Spleen (tissue), 7 donors: ENCODE measurements at regions not wholly inside any gene's neighbourhood (a gene's known extent, or its start where the extent isn't known, plus 50 kb on each side); places are given as distances from the start of the nearest gene placed in this dataset.

ENCODE experiments used
- POLR2A ChIP-seq, 3 donors: fragments of 450-650 bp; IDR thresholded peaks; one replicate each; pipeline ENCODE4 v1.5.1; 2017; ENCODE audit warnings: antibody characterized with exemption in 3 of 3, mild to moderate bottlenecking in 1 of 3
- TF ChIP-seq, protein P1 (sequence below), 11 experiments: fragments of 200-600 bp in 7 of 11; fragments of 450-650 bp in 4 of 11; sonication (generic) in 4 of 11; IDR thresholded peaks in 8 of 11; conservative IDR thresholded peaks in 3 of 11; 1 replicate in 7 of 11; 2 replicates in 4 of 11; pipeline versions ENCODE4 v1.4.0 to v1.8.0; 2016 to 2021; ENCODE audit warnings: antibody characterized with exemption in 11 of 11, inconsistent platforms in 4 of 11, mild to moderate bottlenecking in 1 of 11
- donor health status: DM: no; HTN: no; CAD: no; lungs with moderate emphysema.
- donor health status: DM: no; HTN: no; CAD: no.
- donor health status: DM: no; HTN: no; CAD: no.

DNA sequence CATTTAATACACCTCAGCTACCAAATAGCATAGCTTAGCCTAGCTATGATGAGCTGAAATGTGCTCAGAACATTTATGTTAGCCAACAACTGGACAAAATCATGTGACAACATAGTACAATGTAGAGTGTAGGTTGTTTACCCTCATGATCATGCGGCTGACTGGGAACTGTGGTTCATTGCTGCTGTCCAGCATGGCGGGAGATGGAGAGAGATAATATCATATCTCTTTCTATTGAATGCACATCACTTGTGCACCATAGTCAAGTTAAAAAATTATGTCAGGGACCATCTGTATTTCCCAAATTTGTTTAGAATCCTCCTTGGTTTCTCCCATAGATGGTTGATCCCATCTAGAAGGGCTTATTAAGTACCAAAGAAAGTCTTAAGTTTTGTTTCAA, 151.1 kb upstream of the ELL2 start:
- TF ChIP-seq POLR2A (IDR thresholded peaks at IDR 0.05): no peak
- TF ChIP-seq, protein P1, sequence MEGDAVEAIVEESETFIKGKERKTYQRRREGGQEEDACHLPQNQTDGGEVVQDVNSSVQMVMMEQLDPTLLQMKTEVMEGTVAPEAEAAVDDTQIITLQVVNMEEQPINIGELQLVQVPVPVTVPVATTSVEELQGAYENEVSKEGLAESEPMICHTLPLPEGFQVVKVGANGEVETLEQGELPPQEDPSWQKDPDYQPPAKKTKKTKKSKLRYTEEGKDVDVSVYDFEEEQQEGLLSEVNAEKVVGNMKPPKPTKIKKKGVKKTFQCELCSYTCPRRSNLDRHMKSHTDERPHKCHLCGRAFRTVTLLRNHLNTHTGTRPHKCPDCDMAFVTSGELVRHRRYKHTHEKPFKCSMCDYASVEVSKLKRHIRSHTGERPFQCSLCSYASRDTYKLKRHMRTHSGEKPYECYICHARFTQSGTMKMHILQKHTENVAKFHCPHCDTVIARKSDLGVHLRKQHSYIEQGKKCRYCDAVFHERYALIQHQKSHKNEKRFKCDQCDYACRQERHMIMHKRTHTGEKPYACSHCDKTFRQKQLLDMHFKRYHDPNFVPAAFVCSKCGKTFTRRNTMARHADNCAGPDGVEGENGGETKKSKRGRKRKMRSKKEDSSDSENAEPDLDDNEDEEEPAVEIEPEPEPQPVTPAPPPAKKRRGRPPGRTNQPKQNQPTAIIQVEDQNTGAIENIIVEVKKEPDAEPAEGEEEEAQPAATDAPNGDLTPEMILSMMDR (IDR thresholded peaks at IDR 0.05 in 8 of 11, conservative IDR thresholded peaks at IDR 0.05 in 3 of 11): no peak
